Keratinocyte (primary cell): ENCODE measurements at regions not wholly inside any gene's neighbourhood (a gene's known extent, or its start where the extent isn't known, plus 50 kb on each side); places are given as distances from the start of the nearest gene placed in this dataset.

Source experiments
- DNase-seq: peaks from one replicate; pipeline ENCODE4 v3.0.0-alpha.2; 2011; ENCODE audit warnings: low read depth, missing footprints, low spot score
- FAIRE-seq: peaks from 2 replicates; lab custom pipeline; 2011; peaks lifted over from hg19 to GRCh38; lab: Jason Lieb, UNC
- H2AFZ ChIP-seq: 2 replicates; pipeline ENCODE4 v1.6.0; 2012; ENCODE audit warnings: low read length, control low read depth, inconsistent platforms; ENCODE audit not compliant: control insufficient read depth
- H3K27ac ChIP-seq: 2 replicates; pipeline ENCODE4 v1.5.1; 2011; ENCODE audit warnings: low read length; ENCODE audit not compliant: control insufficient read depth, insufficient read depth
- H3K27me3 ChIP-seq: 3 replicates; pipeline ENCODE4 v1.6.0; 2011; ENCODE audit warnings: low read length; ENCODE audit not compliant: control insufficient read depth, insufficient read depth; ENCODE audit errors: extremely low read depth
- H3K36me3 ChIP-seq, 2 experiments: 2 replicates in 1 of 2; 3 replicates in 1 of 2; pipeline ENCODE4 v1.5.1; 2011; ENCODE audit warnings: low read length in 2 of 2, mild to moderate bottlenecking in 1 of 2; ENCODE audit not compliant: control insufficient read depth in 2 of 2, insufficient read depth in 2 of 2; ENCODE audit errors: extremely low read depth in 1 of 2
- H3K4me1 ChIP-seq: 3 replicates; pipeline ENCODE4 v1.5.1; 2011; ENCODE audit warnings: low read length; ENCODE audit not compliant: control insufficient read depth, insufficient read depth; ENCODE audit errors: extremely low read depth
- H3K4me2 ChIP-seq: 3 replicates; pipeline ENCODE4 v1.6.0; 2011; ENCODE audit warnings: low read depth, low read length; ENCODE audit not compliant: control insufficient read depth, insufficient read depth; ENCODE audit errors: extremely low read depth
- H3K4me3 ChIP-seq, 3 experiments: fragments of 200-600 bp in 1 of 3; sonication (generic) in 1 of 3; 2 replicates in 2 of 3; 3 replicates in 1 of 3; pipeline ENCODE4 v1.5.1; 2011 to 2016; ENCODE audit warnings: low read length in 3 of 3, mild to moderate bottlenecking in 3 of 3, control low read depth in 2 of 3, inconsistent platforms in 1 of 3, low read depth in 1 of 3, mixed read lengths in 1 of 3, mixed run types in 1 of 3, moderate library complexity in 1 of 3; ENCODE audit not compliant: control insufficient read depth in 2 of 3, insufficient read depth in 2 of 3; ENCODE audit errors: extremely low read depth in 1 of 3
- H3K79me2 ChIP-seq: 2 replicates; pipeline ENCODE4 v1.6.0; 2012; ENCODE audit warnings: low read length; ENCODE audit not compliant: control insufficient read depth, insufficient read depth
- H3K9ac ChIP-seq: 3 replicates; pipeline ENCODE4 v1.6.0; 2011; ENCODE audit warnings: low read length; ENCODE audit not compliant: control insufficient read depth, insufficient read depth; ENCODE audit errors: extremely low read depth
- H3K9me1 ChIP-seq: 3 replicates; pipeline ENCODE4 v1.6.0; 2011; ENCODE audit warnings: low read length; ENCODE audit not compliant: control insufficient read depth, insufficient read depth; ENCODE audit errors: extremely low read depth
- H3K9me3 ChIP-seq: 2 replicates; pipeline ENCODE4 v1.5.1; 2012; ENCODE audit warnings: low read depth, low read length; ENCODE audit not compliant: control insufficient read depth
- H4K20me1 ChIP-seq: 3 replicates; pipeline ENCODE4 v1.6.0; 2011; ENCODE audit warnings: low read length; ENCODE audit not compliant: control insufficient read depth, insufficient read depth; ENCODE audit errors: extremely low read depth
- CTCF ChIP-seq, 3 experiments: IDR thresholded peaks in 1 of 3; conservative IDR thresholded peaks in 1 of 3; optimal IDR thresholded peaks in 1 of 3; 2 replicates in 2 of 3; 3 replicates in 1 of 3; pipeline versions ENCODE3 to v1.5.1; 2011; ENCODE audit warnings: low read length in 3 of 3, mild to moderate bottlenecking in 3 of 3, moderate library complexity in 2 of 3, control low read depth in 1 of 3, inconsistent platforms in 1 of 3; ENCODE audit not compliant: insufficient read depth in 2 of 3; ENCODE audit errors: extremely low read depth in 1 of 3
- EZH2 ChIP-seq: IDR thresholded peaks from one replicate; pipeline ENCODE4 v1.6.1; 2012; ENCODE audit warnings: inconsistent platforms, mild to moderate bottlenecking, low read length, moderate library complexity
- dilution Hi-C: fragments of 300-500 bp; cut with MboI; formaldehyde crosslinking; loops from one replicate; pipeline ENCODE4 v1.7.0; 2020; ENCODE audit warnings: low sequenced_read_pairs; ENCODE audit not compliant: extremely low pct_ligation_motif_present

- no peak overlapping the region for H3K4me3 ChIP-seq
- no peaks in the 10 kb centered on the region for H3K27me3 ChIP-seq
- no peak overlapping the region for H2AFZ ChIP-seq
- TF ChIP-seq CTCF (optimal IDR thresholded peaks at IDR 0.05 in 1 of 3, IDR thresholded peaks at IDR 0.05 in 1 of 3, conservative IDR thresholded peaks at IDR 0.05 in 1 of 3; ENCODE audit: extremely low read depth in 1 of 3, insufficient read depth in 2 of 3, low read length in 3 of 3) (no peak), EZH2 (no peak)
- H3K27ac ChIP-seq, result no peak overlapping the region
- no peaks in the 10 kb centered on the region for H3K9me3 ChIP-seq
- H3K9me1 ChIP-seq, result no peaks in the 10 kb centered on the region
- FAIRE-seq (no peak), DNase-seq (no peak)
- no peak overlapping the region for H3K4me2 ChIP-seq
- dilution Hi-C loops, result no loop called here
- no peaks in the 10 kb centered on the region for H3K79me2 ChIP-seq
- no peaks in the 10 kb centered on the region for H4K20me1 ChIP-seq
- H3K4me1 ChIP-seq, result no peaks in the 10 kb centered on the region
- no peak overlapping the region for H3K9ac ChIP-seq
- no peaks in the 10 kb centered on the region for H3K36me3 ChIP-seq
These were observed 107.6 kb downstream of the TMEM17 start for GRCh38 chr2:62398356-62398755.

GRCh38 chr2:62396880-62397279, 109.1 kb downstream of the TMEM17 start:
- no peak for FAIRE-seq
- dilution Hi-C loops, result no loop called here

More at GRCh38 chr2:62396880-62397279, 109.1 kb downstream of the TMEM17 start:
- no peak overlapping the region for H3K4me3 ChIP-seq
- H3K36me3 ChIP-seq, result no peaks in the 10 kb centered on the region
- no peaks in the 10 kb centered on the region for H3K4me1 ChIP-seq
- H3K9ac ChIP-seq, result no peak overlapping the region
- DNase-seq, result no peak
- TF ChIP-seq EZH2, result no peak
- no peak for TF ChIP-seq CTCF (optimal IDR thresholded peaks at IDR 0.05 in 1 of 3, IDR thresholded peaks at IDR 0.05 in 1 of 3, conservative IDR thresholded peaks at IDR 0.05 in 1 of 3; ENCODE audit: extremely low read depth in 1 of 3, insufficient read depth in 2 of 3, low read length in 3 of 3)
- H3K79me2 ChIP-seq, result no peaks in the 10 kb centered on the region
- H3K27ac ChIP-seq, result no peak overlapping the region
- H3K4me2 ChIP-seq, result no peak overlapping the region
- no peaks in the 10 kb centered on the region for H3K9me3 ChIP-seq
- H2AFZ ChIP-seq, result no peak overlapping the region
- H3K27me3 ChIP-seq, result no peaks in the 10 kb centered on the region
- H4K20me1 ChIP-seq, result no peaks in the 10 kb centered on the region
- H3K9me1 ChIP-seq, result no peaks in the 10 kb centered on the region
